ENCODE measurements at regions not wholly inside any gene's neighbourhood (a gene's known extent, or its start where the extent isn't known, plus 50 kb on each side); places are given as distances from the start of the nearest gene placed in this dataset.

- TF ChIP-seq CTCF (conservative IDR thresholded peaks at IDR 0.05; ENCODE audit: control insufficient read depth, insufficient read depth, low read depth, low read length): no peak
- H3K4me3 ChIP-seq (ENCODE audit: control insufficient read depth, low read depth, low read length): no peak overlapping the region
- DNase-seq (ENCODE audit: low read depth): no peak
Measured at GRCh38 chr6:126475449-126475848, 135.5 kb downstream of the CENPW start.

- DNase-seq (ENCODE audit: low read depth): no peak
- no peak for TF ChIP-seq CTCF (conservative IDR thresholded peaks at IDR 0.05; ENCODE audit: control insufficient read depth, insufficient read depth, low read depth, low read length)
- no peak overlapping the region for H3K4me3 ChIP-seq (ENCODE audit: control insufficient read depth, low read depth, low read length)
Measured at GRCh38 chr6:126477678-126478077, 137.8 kb downstream of the CENPW start.

- DNase-seq (ENCODE audit: low read depth): no peak
- H3K4me3 ChIP-seq (ENCODE audit: control insufficient read depth, low read depth, low read length): no peak overlapping the region
- no peak for TF ChIP-seq CTCF (conservative IDR thresholded peaks at IDR 0.05; ENCODE audit: control insufficient read depth, insufficient read depth, low read depth, low read length)
Measured at GRCh38 chr6:126480268-126480667, 140.4 kb downstream of the CENPW start.

- no peak for DNase-seq (ENCODE audit: low read depth)
- H3K4me3 ChIP-seq (ENCODE audit: control insufficient read depth, low read depth, low read length): no peak overlapping the region
- TF ChIP-seq CTCF (conservative IDR thresholded peaks at IDR 0.05; ENCODE audit: control insufficient read depth, insufficient read depth, low read depth, low read length): no peak
Measured at GRCh38 chr6:126481319-126481718, 141.4 kb downstream of the CENPW start.

- DNase-seq (ENCODE audit: low read depth): no peak
- TF ChIP-seq CTCF (conservative IDR thresholded peaks at IDR 0.05; ENCODE audit: control insufficient read depth, insufficient read depth, low read depth, low read length): no peak
- no peak overlapping the region for H3K4me3 ChIP-seq (ENCODE audit: control insufficient read depth, low read depth, low read length)
Measured at GRCh38 chr6:126504792-126505191, 164.9 kb downstream of the CENPW start.

GRCh38 chr6:126513198-126513597 lies 173.3 kb downstream of the CENPW start:
- DNase-seq (ENCODE audit: low read depth): no peak
- H3K4me3 ChIP-seq (ENCODE audit: control insufficient read depth, low read depth, low read length): no peak overlapping the region
- TF ChIP-seq CTCF (conservative IDR thresholded peaks at IDR 0.05; ENCODE audit: control insufficient read depth, insufficient read depth, low read depth, low read length): no peak

GRCh38 chr6:126516411-126516810 lies 176.5 kb downstream of the CENPW start:
- DNase-seq (ENCODE audit: low read depth): peak; percentile 17
- TF ChIP-seq CTCF (conservative IDR thresholded peaks at IDR 0.05; ENCODE audit: control insufficient read depth, insufficient read depth, low read depth, low read length): no peak
- no peak overlapping the region for H3K4me3 ChIP-seq (ENCODE audit: control insufficient read depth, low read depth, low read length)

Measured in fibroblast of mammary gland (primary cell).